ENCODE measurements at regions not wholly inside any gene's neighbourhood (a gene's known extent, or its start where the extent isn't known, plus 50 kb on each side); places are given as distances from the start of the nearest gene placed in this dataset.
"Not testable (repeated sequence)": the region's sequence is repeated elsewhere in the genome, so short reads cannot be mapped to it uniquely, and the experiment has no call there.

GRCh38 chr4:37555322-37555721, 130.9 kb downstream of the RELL1 start:
- POLR2A ChIA-PET, result no interaction called here
- H3K36me3 ChIP-seq (ENCODE audit: control insufficient read depth in 2 of 2, insufficient read depth in 1 of 2, low read length in 2 of 2), result no peaks in the 10 kb centered on the region
- H3K9me3 ChIP-seq (ENCODE audit: control insufficient read depth, insufficient read depth, low read depth, low read length), result no peaks in the 10 kb centered on the region
- no peak overlapping the region for H3K4me3 ChIP-seq (ENCODE audit: low read depth, low read length)
- CTCF ChIA-PET, result no interaction called here
- no peak overlapping the region for H3K27ac ChIP-seq (ENCODE audit: extremely low read depth, low read depth, low read length)
- no peak for TF ChIP-seq ZNF148 (tag by site-specific recombination; IDR thresholded peaks at IDR 0.05; ENCODE audit: borderline replicate concordance)
- H3K4me1 ChIP-seq (ENCODE audit: control insufficient read depth, insufficient read depth, low read length), result no peaks in the 10 kb centered on the region

GRCh38 chr4:37549866-37550265, 136.3 kb downstream of the RELL1 start:
- POLR2A ChIA-PET; H3K27ac ChIP-seq (ENCODE audit: extremely low read depth, low read depth, low read length); H3K4me3 ChIP-seq (ENCODE audit: low read depth, low read length); H3K4me1 ChIP-seq (ENCODE audit: control insufficient read depth, insufficient read depth, low read length); H3K36me3 ChIP-seq (ENCODE audit: control insufficient read depth in 2 of 2, insufficient read depth in 1 of 2, low read length in 2 of 2); H3K9me3 ChIP-seq (ENCODE audit: control insufficient read depth, insufficient read depth, low read depth, low read length): not testable (repeated sequence)
- CTCF ChIA-PET, result interaction anchor here (0.7 kb wide), 2 partner anchors 72 to 115 kb away, joined by 4 to 5 read pairs; no protein-coding TSS in a partner anchor

GRCh38 chr4:37549041-37549440, 137.1 kb downstream of the RELL1 start:
- Histone ChIP-seq H3K27ac (ENCODE audit: extremely low read depth, low read depth, low read length) (no peak overlapping the region), H3K4me3 (ENCODE audit: low read depth, low read length) (no peak overlapping the region), H3K4me1 (ENCODE audit: control insufficient read depth, insufficient read depth, low read length) (no peaks in the 10 kb centered on the region), H3K36me3 (ENCODE audit: control insufficient read depth in 2 of 2, insufficient read depth in 1 of 2, low read length in 2 of 2) (no peaks in the 10 kb centered on the region), H3K9me3 (ENCODE audit: control insufficient read depth, insufficient read depth, low read depth, low read length) (no peaks in the 10 kb centered on the region)
- ChIA-PET CTCF (interaction anchor here (0.7 kb wide), 3 partner anchors 71 to 114 kb away, joined by 3 to 5 read pairs (median 4); no protein-coding TSS in a partner anchor), POLR2A (no interaction called here)
- TF ChIP-seq WT1 (tag by site-specific recombination; IDR thresholded peaks at IDR 0.05) (no peak), YY2 (tag by site-specific recombination; IDR thresholded peaks at IDR 0.05) (no peak), REST (tag by site-specific recombination; IDR thresholded peaks at IDR 0.05) (no peak), RBAK (tag by site-specific recombination; IDR thresholded peaks at IDR 0.05) (no peak), ZNF155 (tag by site-specific recombination; IDR thresholded peaks at IDR 0.05) (no peak), TCF7L2 (IDR thresholded peaks at IDR 0.05; ENCODE audit: borderline replicate concordance, low read depth, low read length) (no peak), ZNF16 (tag by site-specific recombination; IDR thresholded peaks at IDR 0.05; ENCODE audit: low read depth) (no peak), TRIM28 (IDR thresholded peaks at IDR 0.05; ENCODE audit: borderline replicate concordance, low read length) (no peak), ZNF37A (tag by site-specific recombination; IDR thresholded peaks at IDR 0.05) (no peak), TSHZ1 (tag by site-specific recombination; IDR thresholded peaks at IDR 0.05; ENCODE audit: borderline replicate concordance) (no peak), ZNF394 (tag by site-specific recombination; IDR thresholded peaks at IDR 0.05; ENCODE audit: borderline replicate concordance) (no peak), ZNF280C (tag by site-specific recombination; IDR thresholded peaks at IDR 0.05) (no peak), ZNF132 (tag by site-specific recombination; IDR thresholded peaks at IDR 0.05; ENCODE audit: borderline replicate concordance) (no peak), IKZF3 (tag by site-specific recombination; IDR thresholded peaks at IDR 0.05) (no peak), ZXDB (tag by site-specific recombination; IDR thresholded peaks at IDR 0.05) (no peak), GLI4 (tag by site-specific recombination; IDR thresholded peaks at IDR 0.05) (no peak)

Measured in HEK293 (cell line).